Embryonic facial prominence (tissue), 1 donor: ENCODE measurements at regions not wholly inside any gene's neighbourhood (a gene's known extent, or its start where the extent isn't known, plus 50 kb on each side); places are given as distances from the start of the nearest gene placed in this dataset.
"Not testable (repeated sequence)": the region's sequence is repeated elsewhere in the genome, so short reads cannot be mapped to it uniquely, and the experiment has no call there.

Experiments used
- DNase-seq: peaks from one replicate; pipeline ENCODE4 v3.0.0-alpha.2; 2016; ENCODE audit errors: extremely low spot score

DNA sequence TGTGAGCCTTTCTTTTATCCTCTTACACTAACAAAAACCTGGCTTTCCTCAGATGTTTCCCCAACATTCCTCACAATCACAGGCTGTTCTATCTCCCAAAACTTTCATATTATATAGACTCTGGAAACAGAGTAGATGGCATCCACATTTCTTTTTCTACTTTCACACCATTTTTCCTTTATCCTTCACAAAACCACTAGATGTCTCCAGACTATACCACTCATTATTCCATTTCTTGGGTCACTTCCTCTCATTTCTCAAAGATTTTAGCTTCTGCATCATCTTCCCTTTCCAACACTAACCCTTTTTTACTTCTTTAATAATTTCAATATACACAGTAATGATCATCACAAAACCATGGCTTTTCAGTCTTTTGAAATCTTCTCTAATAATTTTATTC is 286.0 kb upstream of the DEPDC1 start:
- DNase-seq: no peak

DNA sequence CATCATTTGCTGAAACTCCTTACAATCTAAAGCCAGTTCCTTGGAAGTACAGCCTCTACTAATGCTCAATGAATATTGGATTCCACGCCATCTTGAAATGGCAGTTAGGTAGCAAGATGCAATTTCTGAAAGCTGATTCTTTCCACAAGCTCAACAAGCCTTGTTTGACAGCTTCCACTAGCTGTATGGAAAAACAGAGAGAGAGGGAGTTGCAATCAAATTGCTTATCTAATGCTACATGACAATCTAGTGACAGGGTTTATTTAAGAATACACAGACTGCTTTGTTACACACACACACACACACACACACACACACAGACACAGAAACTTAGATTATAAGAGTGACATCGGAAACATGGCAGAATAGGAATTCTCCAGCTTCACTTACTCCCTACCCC is 288.4 kb upstream of the DEPDC1 start:
- no peak for DNase-seq

DNA sequence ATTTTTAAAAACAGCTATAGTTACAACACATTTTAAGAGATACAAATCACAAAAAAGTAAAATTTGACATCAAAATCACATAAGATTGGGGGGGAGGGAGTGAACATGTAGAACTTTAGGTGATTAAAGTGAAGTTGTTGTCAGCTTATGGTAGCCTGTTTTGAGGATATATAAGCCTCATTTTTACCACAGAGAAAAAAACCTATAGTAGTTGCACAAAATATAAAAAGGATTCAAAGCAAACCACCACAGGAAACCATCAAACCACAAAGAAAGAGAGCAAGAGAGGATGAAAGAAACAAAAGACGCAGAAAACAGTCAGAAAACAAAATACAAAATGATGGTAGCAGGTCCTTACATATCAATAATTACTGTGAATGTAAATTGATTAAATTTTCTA is 291.9 kb upstream of the DEPDC1 start:
- no peak for DNase-seq

DNA sequence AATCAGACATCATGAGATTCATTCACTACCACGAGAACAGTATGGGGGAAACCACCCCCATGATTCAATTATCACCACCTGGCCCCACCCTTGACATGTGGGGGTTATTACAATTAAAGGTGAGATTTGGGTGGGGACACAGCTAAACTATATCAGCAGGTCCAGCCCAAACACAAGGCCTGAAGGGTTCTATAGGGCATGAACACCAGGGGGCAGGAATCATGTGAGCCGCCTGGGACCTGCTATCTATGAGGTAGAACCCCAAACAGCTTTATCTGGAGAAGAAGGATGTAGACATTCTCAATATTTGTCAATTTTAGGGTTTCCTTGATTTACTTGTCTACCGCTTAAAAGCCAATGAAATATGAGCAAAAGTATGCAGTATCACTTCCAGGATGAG is 294.9 kb upstream of the DEPDC1 start:
- DNase-seq: no peak

DNA sequence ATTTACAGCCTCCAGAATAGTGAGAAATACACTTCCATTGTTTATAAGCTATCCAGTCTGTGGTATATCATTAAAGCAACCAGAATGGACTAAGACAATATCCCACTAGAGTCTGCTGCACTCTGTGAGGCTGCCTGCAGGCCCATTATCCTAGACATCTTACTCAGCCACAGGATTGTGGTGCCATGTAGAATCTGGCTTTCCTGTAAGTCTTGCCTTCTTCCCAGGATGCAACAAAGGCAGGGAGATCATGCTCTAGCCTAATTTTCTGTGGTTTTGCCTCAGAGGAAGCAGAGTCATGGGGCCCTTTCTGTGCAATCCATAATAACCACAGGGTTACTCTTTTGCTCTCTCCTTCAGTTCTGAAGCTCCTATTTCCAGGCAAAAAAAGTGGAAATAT is 299.1 kb upstream of the DEPDC1 start:
- DNase-seq: no peak

DNA sequence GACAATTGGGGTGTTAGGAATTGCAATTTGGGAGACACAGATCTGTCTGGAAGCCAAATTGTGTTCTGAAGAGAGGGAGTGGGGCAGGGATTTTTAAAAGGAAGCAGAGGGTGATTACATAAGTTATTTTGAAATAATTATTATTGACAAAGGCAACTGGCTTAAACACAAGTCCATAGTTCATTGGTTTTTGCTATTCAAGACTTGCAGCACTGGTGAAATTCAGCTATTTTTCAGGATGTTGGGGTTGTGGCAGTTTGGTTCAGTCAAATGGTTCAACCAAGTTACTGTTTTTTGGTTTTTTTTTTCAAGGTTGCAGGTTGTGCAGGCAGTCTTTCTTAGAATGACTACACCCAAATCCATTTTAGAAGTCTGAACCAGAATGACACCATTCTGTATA is 300.0 kb upstream of the DEPDC1 start:
- no peak for DNase-seq

DNA sequence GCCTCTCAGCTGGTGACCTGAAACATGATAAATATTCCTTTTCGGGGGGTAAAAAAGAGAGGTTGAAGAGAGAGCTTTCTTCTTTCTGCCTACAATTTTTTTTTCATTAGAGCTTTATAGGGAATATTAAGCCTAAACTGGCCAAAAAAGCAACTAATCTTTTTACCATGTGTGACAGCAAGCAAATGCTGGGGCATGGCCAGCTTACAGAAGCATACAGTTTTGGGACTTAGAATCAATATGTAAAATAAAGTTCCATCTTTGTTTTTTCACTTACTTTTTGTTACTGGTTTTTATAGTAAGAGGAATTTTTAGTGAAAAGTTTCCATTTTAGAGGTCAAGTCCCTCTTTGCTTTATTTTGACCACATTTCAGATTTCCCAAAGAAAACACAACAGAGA is 301.2 kb upstream of the DEPDC1 start:
- no peak for DNase-seq

DNA sequence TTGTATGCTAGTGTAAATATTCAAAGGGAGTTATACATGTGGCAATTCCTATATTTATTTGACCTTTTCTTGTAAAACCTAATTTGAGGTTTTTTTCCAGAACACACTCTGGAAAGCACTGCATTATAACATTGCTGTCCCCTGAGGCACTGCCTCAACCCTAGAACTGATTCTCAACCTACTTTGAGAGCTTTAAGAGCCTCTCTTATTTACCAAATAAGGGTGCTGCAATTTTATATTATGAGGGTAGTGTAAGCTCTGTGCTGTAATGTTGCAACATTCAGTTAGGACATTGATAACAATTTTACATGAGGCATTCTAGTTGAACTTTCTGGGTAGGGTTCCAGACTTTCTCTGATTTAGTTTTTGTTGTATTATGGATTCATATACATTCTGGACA is 302.2 kb upstream of the DEPDC1 start:
- no peak for DNase-seq

DNA sequence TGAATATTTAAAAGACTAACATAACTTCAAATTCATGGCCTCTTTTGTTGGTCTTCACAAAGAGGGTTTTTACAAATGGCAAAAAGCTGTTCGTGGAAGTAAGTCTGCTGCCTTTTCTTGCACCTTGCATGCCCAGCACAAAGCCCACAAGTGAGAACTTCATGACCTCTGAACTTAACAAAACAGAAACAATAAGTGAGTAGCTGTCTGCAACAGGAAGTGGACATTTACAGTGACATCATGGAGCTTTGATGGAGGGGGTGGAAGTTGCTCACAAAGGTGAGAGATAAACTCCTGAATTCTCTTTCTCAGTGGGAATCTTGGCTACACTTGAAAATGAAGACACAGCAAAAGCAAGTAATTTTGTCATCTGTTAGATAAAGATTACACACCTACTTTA is 303.3 kb upstream of the DEPDC1 start:
- DNase-seq: no peak

DNA sequence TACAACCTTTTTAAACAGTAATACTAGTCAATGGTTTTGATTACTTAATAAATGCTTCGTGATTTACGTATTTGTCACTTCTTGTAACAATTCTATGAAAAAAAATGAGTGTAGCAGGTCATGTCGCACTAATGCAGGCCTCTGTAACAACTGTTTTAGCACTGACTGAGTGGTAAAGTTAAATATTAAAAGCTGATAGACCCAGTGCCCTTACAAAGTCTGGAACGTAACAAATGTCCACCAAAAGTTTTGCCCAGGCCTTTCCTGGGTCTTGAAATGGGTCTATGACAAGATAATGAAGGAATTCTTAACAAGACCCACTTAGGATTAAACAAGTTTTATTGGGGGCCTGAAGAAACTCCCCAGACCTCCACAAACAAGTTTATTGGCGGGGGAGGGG is 304.6 kb upstream of the DEPDC1 start:
- no peak for DNase-seq

DNA sequence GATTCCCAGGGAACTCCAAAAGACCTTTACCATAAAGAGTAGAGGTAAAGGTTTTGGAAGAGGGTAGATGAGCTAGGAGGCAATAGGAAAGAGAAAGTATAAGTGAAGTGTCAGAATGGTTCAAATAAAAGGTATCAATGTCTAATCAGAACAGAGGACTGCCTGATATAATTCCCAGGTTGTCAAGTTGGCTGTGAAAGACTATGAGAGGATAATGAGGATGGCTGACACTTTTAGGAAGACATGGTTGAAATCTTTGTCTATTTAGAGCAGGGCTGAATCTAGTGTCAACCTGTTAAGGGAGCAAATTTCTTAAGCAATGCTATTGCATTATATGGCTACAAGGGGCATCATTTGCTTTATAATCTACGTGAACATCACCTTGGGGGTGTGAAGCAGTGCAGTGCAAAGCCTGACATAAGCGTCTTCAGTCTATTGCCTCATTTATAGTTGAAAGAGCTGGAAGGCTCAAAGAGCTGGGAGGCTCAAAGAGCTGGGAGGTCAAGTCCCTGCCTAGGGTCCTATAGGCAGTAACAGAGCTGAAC is 308.3 kb upstream of the DEPDC1 start:
- no peak for DNase-seq

DNA sequence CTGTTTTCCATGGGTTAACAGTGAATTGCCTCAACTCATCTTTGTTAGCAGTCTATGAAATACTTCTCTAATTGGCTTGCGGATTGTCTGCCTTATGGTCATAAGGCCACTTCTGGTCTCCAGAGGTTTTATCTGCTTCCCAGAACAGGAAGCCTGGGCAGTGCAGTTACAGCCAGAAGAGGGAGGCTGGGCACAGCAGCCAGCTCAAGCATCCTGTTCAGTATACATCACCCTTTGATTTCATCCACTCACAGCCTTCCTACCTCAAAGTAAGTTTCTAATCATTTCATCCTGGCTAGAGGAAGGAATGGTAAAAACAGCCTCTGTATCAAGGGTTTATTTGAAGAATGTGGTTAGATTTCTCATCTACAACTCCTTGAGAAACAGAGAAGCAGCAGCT is 311.5 kb upstream of the DEPDC1 start:
- no peak for DNase-seq

DNA sequence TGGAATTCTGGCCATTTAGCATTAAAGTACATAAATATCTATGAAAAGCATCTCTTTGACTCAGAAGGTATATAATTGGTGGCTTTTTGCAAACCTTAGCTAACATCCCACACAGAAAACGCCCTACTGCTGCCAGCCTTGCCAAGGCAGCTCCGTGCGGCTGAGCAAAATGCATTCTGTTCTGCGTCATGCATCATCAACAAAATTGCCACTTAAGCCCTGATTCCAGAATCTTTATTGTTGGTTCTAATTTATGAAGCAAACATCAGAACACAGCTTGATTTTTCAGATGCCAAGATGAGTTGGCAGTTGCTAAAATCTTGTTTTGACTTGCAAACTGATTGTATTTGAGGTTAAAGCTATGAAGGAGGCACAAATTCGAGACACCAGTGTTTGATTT is 314.9 kb upstream of the DEPDC1 start:
- DNase-seq: no peak

DNA sequence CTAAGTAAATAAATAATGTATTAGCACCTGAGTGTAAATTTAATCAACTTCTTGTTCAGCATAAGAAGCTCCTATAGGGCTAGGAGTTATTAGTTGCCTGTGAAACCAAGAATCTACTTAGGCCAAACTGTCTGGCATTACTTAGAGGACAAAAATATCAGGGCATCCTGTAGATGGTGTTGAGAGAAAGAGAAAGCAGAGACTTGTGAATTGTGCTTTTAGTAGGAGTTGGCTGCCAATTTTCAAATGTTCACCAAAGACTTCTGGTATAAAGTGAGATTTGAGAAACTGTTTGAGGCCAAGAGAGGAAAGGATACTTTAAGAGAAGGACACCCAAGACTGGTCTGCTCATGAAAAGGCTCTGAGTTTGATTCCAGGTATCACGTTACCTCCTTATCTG is 315.5 kb upstream of the DEPDC1 start:
- no peak for DNase-seq

DNA sequence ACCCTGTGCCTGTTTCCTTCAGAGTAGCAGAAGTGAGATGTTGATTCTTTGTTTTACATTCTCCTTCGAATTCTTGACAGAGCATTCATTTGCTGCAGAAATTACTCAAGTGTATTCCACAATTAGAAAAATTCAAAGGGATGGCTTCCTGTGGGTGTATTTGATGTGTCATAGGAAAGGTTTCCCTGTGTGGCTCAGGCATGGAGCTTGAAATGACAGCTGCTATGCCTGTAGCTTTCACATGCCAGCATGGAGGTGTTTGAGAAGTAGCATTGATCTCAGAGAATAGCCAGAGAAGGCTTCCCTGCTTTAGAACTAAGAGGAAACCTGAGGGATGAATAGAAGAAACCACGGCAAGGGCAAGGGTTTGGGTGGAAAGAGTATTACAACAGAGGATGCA is 317.2 kb upstream of the DEPDC1 start:
- no peak for DNase-seq

DNA sequence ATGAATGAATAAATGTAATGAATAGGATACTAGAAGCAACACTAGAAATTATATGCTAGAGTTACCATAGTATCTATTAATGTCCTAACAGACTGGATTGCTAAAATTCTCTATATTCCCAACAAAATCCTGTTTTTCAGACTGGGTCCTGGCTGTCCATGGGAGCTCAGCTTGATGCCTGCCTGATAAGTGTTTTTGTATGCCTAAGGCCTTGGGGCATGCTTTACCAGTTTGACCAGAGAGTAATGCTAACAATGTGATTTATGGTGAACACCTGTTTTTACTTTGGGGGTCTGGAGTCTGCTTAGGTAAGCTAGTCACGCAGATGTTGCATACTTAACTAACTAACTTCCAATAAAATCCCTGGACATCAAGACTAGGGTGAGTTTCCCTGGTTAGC is 318.8 kb upstream of the DEPDC1 start:
- DNase-seq: no peak

DNA sequence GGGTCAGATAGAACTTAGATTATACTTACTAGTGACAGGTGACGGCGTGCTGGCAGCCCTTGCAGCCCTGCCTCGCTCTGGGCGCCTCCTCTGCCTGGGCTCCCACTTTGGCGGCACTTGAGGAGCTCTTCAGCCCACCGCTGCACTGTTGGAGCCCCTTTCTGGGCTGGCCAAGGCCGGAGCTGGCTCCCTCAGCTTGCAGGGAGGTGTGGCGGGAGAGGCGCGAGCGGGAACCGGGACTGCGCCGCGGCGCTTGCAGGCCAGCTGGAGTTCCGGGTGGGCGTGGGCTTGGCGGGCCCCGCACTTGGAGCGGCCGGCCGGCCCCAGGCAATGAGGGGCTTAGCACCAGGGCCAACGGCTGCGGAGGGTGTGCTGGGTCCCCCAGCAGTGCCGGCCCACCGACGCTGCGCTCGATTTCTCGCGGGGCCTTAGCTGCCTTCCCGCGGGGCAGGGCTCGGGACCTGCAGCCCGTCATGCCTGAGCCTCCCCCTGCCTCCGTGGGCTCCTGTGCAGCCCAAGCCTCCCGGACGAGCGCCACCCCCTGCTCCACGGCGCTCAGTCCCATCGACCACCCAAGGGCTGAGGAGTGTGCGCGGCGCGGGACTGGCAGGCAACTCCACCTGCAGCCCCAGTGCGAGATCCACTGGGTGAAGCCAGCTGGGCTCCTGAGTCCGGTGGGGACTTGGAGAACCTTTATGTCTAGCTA is 320.8 kb upstream of the DEPDC1 start:
- not testable (repeated sequence) for DNase-seq

DNA sequence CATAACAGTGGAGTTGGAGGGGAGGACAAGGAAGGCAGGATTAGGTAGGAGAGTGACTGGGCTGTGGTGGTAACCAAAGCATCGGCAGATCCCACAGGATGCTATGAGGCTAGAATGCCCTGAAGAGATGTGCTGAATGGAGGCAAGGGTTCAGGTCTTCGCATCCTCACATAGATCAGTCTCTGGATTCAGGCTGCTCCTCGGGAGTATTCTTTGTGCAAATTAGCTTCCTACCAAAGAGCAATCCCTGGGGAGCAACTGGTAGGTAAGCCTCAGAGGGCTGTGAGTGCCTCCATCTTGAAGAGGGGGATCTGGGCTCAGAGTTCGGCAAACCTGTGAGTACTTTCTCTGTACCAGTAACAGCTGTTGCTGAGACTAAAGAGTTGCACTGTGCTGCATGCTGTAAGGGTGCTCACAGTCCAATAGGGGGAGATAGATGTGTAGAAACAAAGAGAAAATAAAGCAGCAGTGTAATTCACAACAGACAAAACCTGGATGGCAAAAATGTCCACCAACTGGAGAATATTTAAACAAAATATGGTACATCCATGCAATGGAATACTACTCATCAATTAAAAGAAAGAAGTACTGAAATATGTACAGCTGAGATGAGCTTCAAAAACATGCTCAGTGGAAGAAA is 322.4 kb upstream of the DEPDC1 start:
- no peak for DNase-seq

DNA sequence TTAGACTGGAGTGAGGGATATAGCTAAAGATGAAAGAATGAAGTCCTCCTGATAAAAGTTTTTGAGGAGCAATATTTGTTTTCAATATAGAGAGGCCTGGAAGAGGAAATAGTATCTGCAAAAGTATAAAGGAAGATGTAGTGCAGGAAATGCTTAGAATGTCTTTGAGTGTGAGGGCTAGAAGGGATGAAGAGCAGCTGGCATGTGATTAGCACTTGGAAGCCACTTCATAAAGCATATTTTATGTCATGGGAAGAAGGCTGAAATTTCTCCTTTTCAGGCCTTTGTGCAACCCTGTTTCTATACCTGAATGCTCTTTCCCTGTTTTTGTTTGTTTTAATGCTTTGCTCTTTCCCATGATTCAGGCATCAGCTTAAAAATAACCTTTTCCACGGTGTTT is 323.3 kb upstream of the DEPDC1 start:
- no peak for DNase-seq

DNA sequence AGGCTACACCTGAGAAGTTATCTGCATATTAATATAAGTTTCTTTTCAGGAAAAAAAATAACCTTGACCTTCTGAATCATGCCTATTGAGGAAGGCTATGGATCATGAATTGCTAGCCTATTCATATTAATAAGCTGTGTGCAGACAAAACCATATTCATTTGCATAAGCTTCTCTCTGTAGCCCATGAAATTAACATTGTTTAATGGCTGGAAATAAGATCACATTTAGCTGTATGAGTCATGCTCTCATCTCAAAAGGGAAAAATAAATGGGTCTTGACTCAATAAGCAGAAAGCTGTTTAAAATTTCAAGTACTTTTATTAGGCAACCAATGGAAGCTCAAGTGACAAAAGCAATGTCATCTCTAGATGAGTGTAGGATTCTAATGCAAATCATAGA is 330.0 kb upstream of the DEPDC1 start:
- no peak for DNase-seq

DNA sequence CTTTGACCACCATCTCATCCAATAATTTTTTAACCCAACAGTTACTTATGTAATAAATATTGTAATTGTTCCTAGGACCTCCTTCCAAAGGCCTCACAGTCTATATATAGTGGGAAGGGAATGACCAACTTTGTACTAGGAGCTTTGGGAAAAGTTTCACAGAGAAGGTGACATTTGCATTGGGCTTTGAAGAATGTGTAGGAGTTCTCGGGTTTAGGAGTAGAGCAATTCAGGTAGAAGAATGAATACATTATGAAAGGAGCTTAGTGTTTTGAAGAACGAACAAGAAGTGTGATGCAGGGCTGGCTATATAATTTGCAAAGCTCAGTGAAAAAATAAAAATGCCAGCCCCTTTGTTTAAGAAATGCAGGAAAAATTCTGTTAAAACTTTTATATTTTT is 330.4 kb upstream of the DEPDC1 start:
- no peak for DNase-seq

DNA sequence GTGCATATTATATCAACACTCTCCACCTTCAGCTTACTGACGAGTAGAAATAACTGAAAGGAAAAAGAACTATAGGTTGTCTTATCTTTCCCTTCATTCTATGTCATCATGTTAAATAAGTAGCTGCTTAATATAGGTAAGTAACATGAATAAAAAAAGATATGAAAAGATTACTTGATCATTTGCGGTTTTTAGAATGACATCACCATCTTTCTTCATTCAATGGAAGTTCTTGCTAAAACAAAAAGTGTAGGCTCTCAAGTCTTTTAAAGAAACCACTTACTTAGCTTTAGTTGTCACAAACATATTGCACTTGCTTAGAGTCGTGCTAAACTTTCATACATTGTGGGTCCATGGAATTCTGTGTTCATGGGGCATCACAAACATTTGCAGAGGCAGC is 331.1 kb upstream of the DEPDC1 start:
- no peak for DNase-seq

DNA sequence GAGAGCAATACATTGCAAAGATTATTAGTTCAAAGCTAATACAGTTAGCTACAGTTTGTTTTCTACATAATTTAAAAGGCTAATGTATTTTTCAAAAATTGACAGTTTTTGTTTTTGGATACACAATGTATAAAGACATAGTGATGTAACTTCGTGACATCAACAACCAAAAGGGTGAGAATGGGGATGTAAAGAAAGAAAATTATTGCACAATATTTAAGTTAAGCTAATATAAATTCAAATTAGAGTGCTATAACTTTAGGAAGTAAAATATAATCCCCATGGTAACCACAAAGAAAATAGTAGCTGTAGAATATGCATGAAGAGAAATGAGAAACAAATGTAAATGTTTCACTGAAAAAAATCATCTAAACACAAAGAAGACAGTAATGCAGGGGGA is 334.4 kb upstream of the DEPDC1 start:
- no peak for DNase-seq

DNA sequence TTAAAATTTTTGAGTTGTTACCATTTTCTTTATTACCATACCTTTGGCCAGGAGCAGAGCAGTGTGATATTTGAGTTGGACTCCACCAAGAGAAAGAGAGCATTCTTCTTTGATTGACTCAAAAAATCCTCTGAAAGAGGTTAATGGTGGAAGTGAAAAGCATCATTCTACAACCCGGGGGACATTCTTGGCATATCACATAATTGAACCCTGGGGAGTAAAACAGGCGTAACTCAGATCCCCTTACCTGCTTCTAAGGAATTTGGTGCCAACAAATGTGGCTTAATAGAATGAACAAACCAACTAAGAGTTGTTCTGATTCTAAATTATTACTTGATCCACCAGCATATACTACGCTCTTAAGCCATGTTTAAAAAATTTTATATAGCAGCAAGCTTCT is 351.1 kb upstream of the DEPDC1 start:
- DNase-seq: no peak
